Upper lobe of left lung (tissue), 6 donors: ENCODE measurements at regions not wholly inside any gene's neighbourhood (a gene's known extent, or its start where the extent isn't known, plus 50 kb on each side); places are given as distances from the start of the nearest gene placed in this dataset.
A peak's percentile ranks its signal among the peaks of the same experiment; 100 is the strongest.
"Not testable (repeated sequence)": the region's sequence is repeated elsewhere in the genome, so short reads cannot be mapped to it uniquely, and the experiment has no call there.

Experiments
- ATAC-seq, 2 donors: fragments of 200-7000 bp; cut with Tn5 transposase; one replicate each; pipeline ENCODE4 v1.9.1; 2022; ENCODE audit warnings: mild to moderate bottlenecking in 2 of 2, moderate library complexity in 2 of 2; ENCODE audit not compliant: low FRiP score in 2 of 2
- DNase-seq, 2 donors: peaks; one replicate each; pipeline ENCODE4 v3.0.0-alpha.2; 2019 to 2020
- H3K27ac ChIP-seq, 4 donors: fragments of 200-600 bp; sonication (generic); one replicate each; pipeline ENCODE4 v1.5.1; 2016 to 2019
- H3K27me3 ChIP-seq, 4 donors: fragments of 200-600 bp; sonication (generic); one replicate each; pipeline ENCODE4 v1.5.1; 2017 to 2019
- H3K36me3 ChIP-seq, 4 donors: fragments of 200-600 bp; sonication (generic); one replicate each; pipeline ENCODE4 v1.5.1; 2016 to 2019
- H3K4me1 ChIP-seq, 4 donors: fragments of 200-600 bp; sonication (generic); one replicate each; pipeline ENCODE4 v1.5.1; 2018 to 2019
- H3K4me3 ChIP-seq, 4 donors: fragments of 200-600 bp; sonication (generic); one replicate each; pipeline ENCODE4 v1.5.1; 2017 to 2019; ENCODE audit warnings: mild to moderate bottlenecking in 2 of 4, moderate library complexity in 1 of 4
- H3K9me3 ChIP-seq, 4 donors: fragments of 200-600 bp; sonication (generic); one replicate each; pipeline ENCODE4 v1.5.1; 2018 to 2019
- EP300 ChIP-seq, 4 donors: sonication (generic); formaldehyde crosslinking; IDR thresholded peaks; one replicate each; pipeline ENCODE4 v1.5.1; 2017; ENCODE audit warnings: antibody characterized with exemption in 4 of 4, control low read depth in 2 of 4
- POLR2A ChIP-seq, 4 donors: fragments of 450-650 bp; IDR thresholded peaks; one replicate each; pipeline ENCODE4 v1.5.1; 2016 to 2017; ENCODE audit warnings: antibody characterized with exemption in 4 of 4, mild to moderate bottlenecking in 2 of 4
- POLR2AphosphoS5 ChIP-seq, 2 donors: sonication (generic); formaldehyde crosslinking; IDR thresholded peaks; one replicate each; pipeline ENCODE4 v1.5.1; 2017; ENCODE audit warnings: antibody characterized with exemption in 2 of 2
- WGBS, 2 donors: methylation state at CpG; one replicate each; pipeline ENCODE4 v1.1.5; 2017 to 2018; 5-methylcytosine and 5-hydroxymethylcytosine counted together
- TF ChIP-seq, protein P1 (sequence below), 6 experiments: fragments of 450-650 bp in 4 of 6; fragments of 200-600 bp in 2 of 6; sonication (generic) in 2 of 6; IDR thresholded peaks; one replicate each; pipeline ENCODE4 v1.5.1; 2016 to 2019; ENCODE audit warnings: antibody characterized with exemption in 6 of 6
- donor health status: DM: no; HTN: no; CAD: no; lungs with moderate emphysema.
- donor health status: DM: no; HTN: yes; CAD: no; lungs with severe emphysema.

DNA sequence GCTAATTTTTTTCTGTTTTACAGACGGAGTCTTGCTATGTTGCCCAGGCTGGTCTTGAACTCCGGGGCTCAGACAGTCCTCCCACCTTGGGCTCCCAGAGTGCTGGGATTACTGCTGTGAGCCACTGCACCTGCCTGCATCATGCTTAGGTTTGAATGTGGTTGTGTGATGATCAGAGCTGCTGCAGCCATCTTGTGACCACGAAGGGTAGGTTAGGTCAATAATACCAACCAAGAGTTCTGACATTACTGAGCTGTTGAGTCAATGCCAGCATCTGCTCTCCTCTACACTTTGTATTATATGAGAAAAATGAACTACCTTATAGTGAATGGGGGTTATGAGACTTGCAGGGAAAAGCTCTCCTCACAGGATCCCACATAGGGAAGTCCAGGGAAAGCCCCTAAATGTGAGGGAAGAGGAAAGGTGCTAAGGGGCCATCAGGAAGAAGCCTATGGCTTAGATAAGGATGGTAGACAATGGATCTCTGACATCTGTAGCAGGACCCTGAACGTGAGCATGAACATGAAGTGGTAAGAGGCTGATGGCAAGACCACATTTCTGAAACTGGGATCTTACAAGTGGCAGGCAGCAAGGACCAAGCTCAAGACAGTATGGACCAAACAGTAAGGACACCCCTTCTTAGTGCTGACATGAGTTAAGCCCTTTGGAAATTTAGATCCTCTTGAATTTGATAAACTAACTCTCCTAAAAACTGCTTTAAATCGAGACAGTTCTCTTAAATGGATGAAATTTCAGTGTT is 75.7 kb upstream of the ZNF169 start:
- TF ChIP-seq POLR2AphosphoS5 (IDR thresholded peaks at IDR 0.05) (no peak), POLR2A (IDR thresholded peaks at IDR 0.05) (no peak), EP300 (IDR thresholded peaks at IDR 0.05) (no peak)
- TF ChIP-seq, protein P1, sequence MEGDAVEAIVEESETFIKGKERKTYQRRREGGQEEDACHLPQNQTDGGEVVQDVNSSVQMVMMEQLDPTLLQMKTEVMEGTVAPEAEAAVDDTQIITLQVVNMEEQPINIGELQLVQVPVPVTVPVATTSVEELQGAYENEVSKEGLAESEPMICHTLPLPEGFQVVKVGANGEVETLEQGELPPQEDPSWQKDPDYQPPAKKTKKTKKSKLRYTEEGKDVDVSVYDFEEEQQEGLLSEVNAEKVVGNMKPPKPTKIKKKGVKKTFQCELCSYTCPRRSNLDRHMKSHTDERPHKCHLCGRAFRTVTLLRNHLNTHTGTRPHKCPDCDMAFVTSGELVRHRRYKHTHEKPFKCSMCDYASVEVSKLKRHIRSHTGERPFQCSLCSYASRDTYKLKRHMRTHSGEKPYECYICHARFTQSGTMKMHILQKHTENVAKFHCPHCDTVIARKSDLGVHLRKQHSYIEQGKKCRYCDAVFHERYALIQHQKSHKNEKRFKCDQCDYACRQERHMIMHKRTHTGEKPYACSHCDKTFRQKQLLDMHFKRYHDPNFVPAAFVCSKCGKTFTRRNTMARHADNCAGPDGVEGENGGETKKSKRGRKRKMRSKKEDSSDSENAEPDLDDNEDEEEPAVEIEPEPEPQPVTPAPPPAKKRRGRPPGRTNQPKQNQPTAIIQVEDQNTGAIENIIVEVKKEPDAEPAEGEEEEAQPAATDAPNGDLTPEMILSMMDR (IDR thresholded peaks at IDR 0.05), result no peak
- peaks cover 0 to 39% (median 10%) of the 10 kb centered on the region in 4 donors for H3K36me3 ChIP-seq
- H3K27me3 ChIP-seq, result no peaks in the 10 kb centered on the region
- WGBS, 2 donors, result 93 to 96% methylated on average over 5 of the region's 5 CpGs
- H3K27ac ChIP-seq, result peak overlapping the region in 1 of 4 donors; percentile 24
- H3K4me3 ChIP-seq, result no peak overlapping the region
- DNase-seq, result no peak
- no peaks in the 10 kb centered on the region for H3K9me3 ChIP-seq
- peaks cover 11 to 37% (median 24%) of the 10 kb centered on the region in 4 donors for H3K4me1 ChIP-seq
- no peak for ATAC-seq

DNA sequence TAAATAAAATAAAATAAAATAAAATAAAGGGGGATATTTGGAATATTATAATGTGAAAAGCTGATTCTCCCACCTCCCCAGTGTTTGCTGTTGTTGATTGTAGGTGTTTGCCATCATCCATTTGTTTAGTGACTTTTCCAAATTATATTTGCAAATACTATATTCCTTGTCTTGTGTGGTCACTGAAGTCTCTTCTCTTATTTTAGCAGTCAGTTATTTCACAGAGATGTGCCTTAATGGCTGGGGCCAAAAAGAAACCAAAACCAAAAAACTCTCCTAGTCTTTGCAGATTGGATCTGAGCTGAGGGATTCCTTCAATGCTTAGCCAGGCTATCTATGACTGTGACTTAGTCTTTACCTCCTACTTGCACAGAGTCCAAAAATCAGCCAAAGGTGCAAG is 70.9 kb upstream of the ZNF169 start:
- DNase-seq, result no peak
- no peaks in the 10 kb centered on the region for H3K27me3 ChIP-seq
- no peak for ATAC-seq
- peaks cover 0 to 16% (median 7%) of the 10 kb centered on the region in 4 donors for H3K36me3 ChIP-seq
- H3K9me3 ChIP-seq, result peaks cover 0 to 9% (median 6%) of the 10 kb centered on the region in 4 donors
- TF ChIP-seq EP300 (IDR thresholded peaks at IDR 0.05) (no peak), POLR2A (IDR thresholded peaks at IDR 0.05) (no peak), POLR2AphosphoS5 (IDR thresholded peaks at IDR 0.05) (no peak)
- TF ChIP-seq, protein P1 (IDR thresholded peaks at IDR 0.05), result no peak
- no peak overlapping the region for H3K4me3 ChIP-seq
- H3K4me1 ChIP-seq, result no peaks in the 10 kb centered on the region
- no peak overlapping the region for H3K27ac ChIP-seq

DNA sequence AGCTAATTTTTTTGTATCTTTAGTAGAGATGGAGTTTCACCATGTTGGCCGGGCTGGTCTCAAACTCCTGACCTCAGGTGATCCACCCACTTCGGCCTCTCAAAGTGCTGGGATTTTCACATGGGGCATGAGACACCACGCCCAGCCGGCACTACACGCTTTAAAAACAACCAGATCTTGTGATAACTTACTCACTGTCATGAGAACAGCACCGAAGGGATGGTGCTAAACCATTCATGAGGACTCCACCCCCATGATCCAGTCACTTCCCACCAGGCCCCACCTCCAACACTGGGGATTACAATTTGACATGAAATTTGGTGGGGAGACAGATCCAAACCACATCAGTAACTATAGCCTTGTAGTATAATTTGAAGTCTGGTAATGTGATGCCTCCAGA is 67.4 kb upstream of the ZNF169 start:
- H3K4me1 ChIP-seq, H3K27me3 ChIP-seq, DNase-seq, H3K4me3 ChIP-seq, ATAC-seq, H3K36me3 ChIP-seq, H3K27ac ChIP-seq: not testable (repeated sequence)
- peaks cover 7 to 29% (median 17%) of the 10 kb centered on the region in 4 donors for H3K9me3 ChIP-seq
- WGBS, 2 donors, result 86 to 89% methylated on average over 6 of the region's 6 CpGs

DNA sequence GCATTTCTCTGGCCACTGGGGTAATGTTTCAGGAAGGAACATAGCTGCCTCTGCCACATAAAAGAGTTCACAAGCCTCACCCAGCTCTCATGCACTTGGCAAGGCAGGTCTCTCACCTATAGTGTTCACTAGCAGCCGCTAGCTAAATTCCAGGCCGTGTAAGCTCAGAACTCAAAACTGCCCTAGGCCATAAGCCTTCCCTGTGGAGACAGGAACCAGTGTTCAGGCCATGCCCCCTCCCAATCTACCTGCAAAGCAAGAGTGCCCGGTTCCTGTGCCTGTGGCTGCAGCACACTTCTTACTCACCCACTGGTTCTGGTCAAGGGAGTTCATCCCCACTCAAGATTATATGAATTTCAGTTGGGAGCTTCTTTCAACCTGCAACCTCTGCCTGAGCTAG is 60.7 kb upstream of the ZNF169 start:
- DNase-seq, result no peak
- Histone ChIP-seq H3K4me3 (no peak overlapping the region), H3K27ac (no peak overlapping the region), H3K4me1 (no peaks in the 10 kb centered on the region), H3K27me3 (no peaks in the 10 kb centered on the region), H3K9me3 (peaks cover 0 to 18% (median 13%) of the 10 kb centered on the region in 4 donors), H3K36me3 (peaks cover 0 to 10% (median 3%) of the 10 kb centered on the region in 4 donors)
- ATAC-seq, result peak in 1 of 2 donors; percentile 19
- TF ChIP-seq POLR2AphosphoS5 (IDR thresholded peaks at IDR 0.05), result no peak
- TF ChIP-seq, protein P1 (IDR thresholded peaks at IDR 0.05), result no peak
- no peak for TF ChIP-seq POLR2A (IDR thresholded peaks at IDR 0.05)
- TF ChIP-seq EP300 (IDR thresholded peaks at IDR 0.05), result no peak
- 84 to 86% methylated on average over 1 to 3 of the region's 3 CpGs for WGBS, 2 donors

DNA sequence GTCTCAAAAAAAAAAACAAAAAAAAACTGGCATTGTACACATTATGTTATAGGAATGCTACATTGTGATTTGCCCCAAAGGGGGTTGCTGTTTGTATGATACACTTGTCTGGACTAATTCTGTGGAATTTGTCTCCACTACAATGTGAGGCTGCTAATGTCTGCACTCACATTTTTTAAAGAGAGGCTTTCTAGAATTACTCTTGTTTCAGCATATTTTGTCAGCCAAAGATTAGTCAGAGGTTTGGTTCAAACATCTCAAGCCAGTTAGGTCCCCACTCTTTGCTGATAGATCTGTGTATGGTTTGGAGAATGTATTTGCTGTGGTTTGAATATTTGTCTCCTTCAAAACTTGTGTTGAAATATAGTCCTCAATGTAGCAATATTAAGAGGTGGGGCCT is 59.3 kb upstream of the ZNF169 start:
- H3K4me1 ChIP-seq, result no peaks in the 10 kb centered on the region
- H3K27ac ChIP-seq, result no peak overlapping the region
- TF ChIP-seq POLR2A (IDR thresholded peaks at IDR 0.05), result no peak
- no peaks in the 10 kb centered on the region for H3K27me3 ChIP-seq
- DNase-seq (no peak), ATAC-seq (no peak)
- H3K36me3 ChIP-seq, result peaks cover 0 to 10% (median 3%) of the 10 kb centered on the region in 4 donors
- no peak overlapping the region for H3K4me3 ChIP-seq
- H3K9me3 ChIP-seq, result peaks cover 0 to 15% (median 13%) of the 10 kb centered on the region in 4 donors

DNA sequence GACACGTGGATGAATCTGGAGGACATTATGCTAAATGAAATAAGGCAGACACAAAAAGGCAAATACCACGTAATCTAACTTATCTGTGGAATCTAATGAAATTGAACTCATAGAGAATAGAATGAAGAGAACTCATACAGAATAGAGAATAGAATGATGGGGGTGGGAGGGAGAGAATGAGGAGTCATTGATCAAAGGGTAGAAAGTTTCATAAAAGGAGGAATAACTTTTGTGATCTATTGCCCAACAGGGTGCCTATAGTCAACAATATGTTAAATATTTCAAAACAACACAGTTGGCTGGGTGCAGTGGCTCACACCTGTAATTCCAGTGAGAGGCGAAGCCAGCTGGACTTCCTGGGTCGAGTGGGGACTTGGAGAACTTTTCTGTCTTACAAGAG is 54.9 kb upstream of the ZNF169 start:
- Histone ChIP-seq H3K4me3 (no peak overlapping the region), H3K9me3 (peaks cover 0 to 5% (median 0%) of the 10 kb centered on the region in 4 donors), H3K27me3 (no peaks in the 10 kb centered on the region), H3K36me3 (no peaks in the 10 kb centered on the region), H3K4me1 (no peaks in the 10 kb centered on the region), H3K27ac (no peak overlapping the region)
- TF ChIP-seq, protein P1 (IDR thresholded peaks at IDR 0.05), result no peak
- TF ChIP-seq EP300 (IDR thresholded peaks at IDR 0.05) (no peak), POLR2A (IDR thresholded peaks at IDR 0.05) (no peak)
- ATAC-seq (no peak), DNase-seq (no peak)
- WGBS, 2 donors, result 63 to 65% methylated on average over 4 of the region's 4 CpGs
